HEK293T (cell line): ENCODE measurements at regions not wholly inside any gene's neighbourhood (a gene's known extent, or its start where the extent isn't known, plus 50 kb on each side); places are given as distances from the start of the nearest gene placed in this dataset.

Experiments used
- ARNT ChIP-seq: fragments of 450-650 bp; IDR thresholded peaks from 2 replicates; pipeline ENCODE4 v1.6.1; 2017; ENCODE audit warnings: mild to moderate bottlenecking
- FOXM1 ChIP-seq: fragments of 450-650 bp; IDR thresholded peaks from 2 replicates; pipeline ENCODE4 v1.6.1; 2017; ENCODE audit warnings: mild to moderate bottlenecking, borderline replicate concordance
- NFRKB ChIP-seq: fragments of 450-650 bp; IDR thresholded peaks from 2 replicates; pipeline ENCODE4 v1.6.1; 2016; ENCODE audit warnings: mild to moderate bottlenecking, moderate library complexity
- SP1 ChIP-seq: fragments of 450-650 bp; IDR thresholded peaks from 2 replicates; pipeline ENCODE4 v1.6.1; 2017

DNA sequence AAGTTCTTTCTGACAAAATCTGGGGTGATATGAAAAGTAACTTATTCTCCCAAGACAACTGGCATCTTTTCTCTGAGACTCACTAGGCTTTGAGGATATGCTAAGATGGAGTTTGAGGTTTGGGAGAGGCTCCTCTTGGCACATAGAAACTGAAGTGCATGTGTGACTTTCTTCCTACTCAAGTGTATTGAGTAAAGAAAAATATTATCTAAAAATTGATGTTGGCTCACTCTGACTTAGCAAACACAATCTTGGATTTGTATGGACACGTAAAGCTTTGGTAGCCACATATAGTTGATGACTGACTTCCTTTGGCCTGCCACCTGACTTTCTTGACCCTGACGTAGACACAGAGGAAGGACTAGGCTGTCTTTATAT is 71.1 kb upstream of the KLF12 start:
- TF ChIP-seq FOXM1 = no peak
- no peak for TF ChIP-seq ARNT
- no peak for TF ChIP-seq SP1
- no peak for TF ChIP-seq NFRKB
